H9 (cell line): ENCODE measurements at regions not wholly inside any gene's neighbourhood (a gene's known extent, or its start where the extent isn't known, plus 50 kb on each side); places are given as distances from the start of the nearest gene placed in this dataset.

Experiments used
- DNase-seq: peaks from one replicate; pipeline ENCODE4 v3.0.0-alpha.2; 2017
- H2AFZ ChIP-seq: one replicate; pipeline ENCODE4 v1.6.1; 2013; ENCODE audit warnings: mild to moderate bottlenecking, low read length, control low read depth, moderate library complexity
- H2AK5ac ChIP-seq: 2 replicates; pipeline ENCODE4 v1.6.1; 2013; ENCODE audit warnings: low read length, control low read depth, mixed read lengths; ENCODE audit not compliant: insufficient read length
- H2BK120ac ChIP-seq: one replicate; pipeline ENCODE4 v1.6.1; 2013; ENCODE audit warnings: low read depth, mild to moderate bottlenecking, low read length, control low read depth, inconsistent platforms; ENCODE audit not compliant: poor library complexity, severe bottlenecking
- H2BK12ac ChIP-seq: 2 replicates; pipeline ENCODE4 v1.6.1; 2013; ENCODE audit warnings: low read length, control low read depth, mixed read lengths, low read depth; ENCODE audit not compliant: insufficient read length
- H2BK15ac ChIP-seq: 2 replicates; pipeline ENCODE4 v1.6.1; 2013; ENCODE audit warnings: low read depth, low read length, control low read depth
- H2BK20ac ChIP-seq: one replicate; pipeline ENCODE4 v1.6.1; 2013; ENCODE audit warnings: low read depth, mild to moderate bottlenecking, low read length, control low read depth, inconsistent platforms; ENCODE audit not compliant: poor library complexity, severe bottlenecking
- H2BK5ac ChIP-seq: 2 replicates; pipeline ENCODE4 v1.6.1; 2013; ENCODE audit warnings: low read length, control low read depth, mixed read lengths; ENCODE audit not compliant: insufficient read length
- H3K14ac ChIP-seq: 2 replicates; pipeline ENCODE4 v1.6.1; 2013; ENCODE audit warnings: low read length, control low read depth; ENCODE audit not compliant: insufficient read depth
- H3K18ac ChIP-seq: 2 replicates; pipeline ENCODE4 v1.6.1; 2013; ENCODE audit warnings: low read depth, mild to moderate bottlenecking, mixed read lengths, low read length, control low read depth; ENCODE audit not compliant: insufficient read length
- H3K23ac ChIP-seq: 2 replicates; pipeline ENCODE4 v1.6.1; 2013; ENCODE audit warnings: low read length, control low read depth, mixed read lengths, low read depth; ENCODE audit not compliant: insufficient read length
- H3K23me2 ChIP-seq: 2 replicates; pipeline ENCODE4 v1.6.1; 2013; ENCODE audit warnings: low read depth, mild to moderate bottlenecking, mixed read lengths, low read length, control low read depth; ENCODE audit not compliant: insufficient read length, poor library complexity, severe bottlenecking
- H3K27ac ChIP-seq: 2 replicates; pipeline ENCODE4 v1.5.1; 2013; ENCODE audit warnings: low read length, control low read depth, mixed read lengths, low read depth; ENCODE audit not compliant: insufficient read length
- H3K27me3 ChIP-seq: 2 replicates; pipeline ENCODE4 v1.6.1; 2013; ENCODE audit warnings: low read length, control low read depth, inconsistent platforms; ENCODE audit not compliant: insufficient read depth
- H3K4ac ChIP-seq: 2 replicates; pipeline ENCODE4 v1.6.1; 2013; ENCODE audit warnings: low read depth, mild to moderate bottlenecking, control low read depth, inconsistent platforms, low read length, moderate library complexity
- H3K4me1 ChIP-seq: 2 replicates; pipeline ENCODE4 v1.6.1; 2013; ENCODE audit warnings: low read length, control low read depth, inconsistent platforms; ENCODE audit not compliant: insufficient read depth
- H3K4me2 ChIP-seq: 2 replicates; pipeline ENCODE4 v1.6.1; 2013; ENCODE audit warnings: low read length, control low read depth, mixed read lengths; ENCODE audit not compliant: insufficient read length, insufficient read depth
- H3K56ac ChIP-seq: 2 replicates; pipeline ENCODE4 v1.6.1; 2013; ENCODE audit warnings: low read depth, mild to moderate bottlenecking, mixed read lengths, low read length, control low read depth; ENCODE audit not compliant: insufficient read length
- H3K79me1 ChIP-seq: 2 replicates; pipeline ENCODE4 v1.6.1; 2013; ENCODE audit warnings: low read depth, mild to moderate bottlenecking, moderate library complexity, low read length, control low read depth, inconsistent platforms; ENCODE audit not compliant: insufficient read depth, poor library complexity, severe bottlenecking
- H3K79me2 ChIP-seq: 2 replicates; pipeline ENCODE4 v1.6.1; 2013; ENCODE audit warnings: low read length, control low read depth, inconsistent platforms; ENCODE audit not compliant: insufficient read depth
- H3K9ac ChIP-seq: 2 replicates; pipeline ENCODE4 v1.6.1; 2013; ENCODE audit warnings: low read length, control low read depth, mixed read lengths; ENCODE audit not compliant: insufficient read length; ENCODE audit errors: extremely low read depth
- H3K9me3 ChIP-seq: one replicate; pipeline ENCODE4 v1.6.1; 2013; ENCODE audit warnings: low read depth, low read length, inconsistent platforms; ENCODE audit not compliant: control insufficient read depth
- H3T11ph ChIP-seq: one replicate; pipeline ENCODE4 v1.6.1; 2013; ENCODE audit warnings: mild to moderate bottlenecking, low read length, control low read depth, inconsistent platforms
- H4K20me1 ChIP-seq: one replicate; pipeline ENCODE4 v1.6.1; 2013; ENCODE audit not compliant: control insufficient read depth, insufficient read length, insufficient read depth
- H4K5ac ChIP-seq: 2 replicates; pipeline ENCODE4 v1.6.1; 2013; ENCODE audit warnings: low read depth, mild to moderate bottlenecking, mixed read lengths, low read length, control low read depth; ENCODE audit not compliant: insufficient read length
- H4K8ac ChIP-seq: replicated peaks from 2 replicates; pipeline ENCODE4 v1.6.1; 2013; ENCODE audit warnings: low read length, control low read depth, mixed read lengths, low read depth; ENCODE audit not compliant: insufficient read length
- H4K91ac ChIP-seq: 2 replicates; pipeline ENCODE4 v1.6.1; 2013; ENCODE audit warnings: low read depth, mild to moderate bottlenecking, moderate library complexity, mixed read lengths, low read length, control low read depth; ENCODE audit not compliant: insufficient read length
- H3K27ac Mint-ChIP-seq, 3 experiments: 2 replicates in 2 of 3; 3 replicates in 1 of 3; pipeline ENCODE4 v1.8.0; 2020 to 2021; ENCODE audit warnings: mixed read lengths in 3 of 3, mild to moderate bottlenecking in 1 of 3, moderate library complexity in 1 of 3
- H3K27me3 Mint-ChIP-seq: 2 replicates; pipeline ENCODE4 v1.8.0; 2021; ENCODE audit warnings: low read depth, mild to moderate bottlenecking, moderate library complexity, mixed read lengths
- H3K36me3 Mint-ChIP-seq, 3 experiments: 2 replicates in 2 of 3; 3 replicates in 1 of 3; pipeline ENCODE4 v1.8.0; 2020 to 2021; ENCODE audit warnings: low read depth in 3 of 3, mixed read lengths in 3 of 3; ENCODE audit not compliant: insufficient read depth in 1 of 3
- H3K4me1 Mint-ChIP-seq, 2 experiments: 2 replicates each; pipeline ENCODE4 v1.8.0; 2020; ENCODE audit warnings: mixed read lengths in 2 of 2
- H3K4me3 Mint-ChIP-seq, 2 experiments: 2 replicates in 1 of 2; 3 replicates in 1 of 2; pipeline ENCODE4 v1.8.0; 2020 to 2021; ENCODE audit warnings: mild to moderate bottlenecking in 2 of 2, mixed read lengths in 2 of 2, moderate library complexity in 1 of 2
- H3K9me3 Mint-ChIP-seq, 2 experiments: 2 replicates in 1 of 2; 3 replicates in 1 of 2; pipeline ENCODE4 v1.8.0; 2020; ENCODE audit warnings: mild to moderate bottlenecking in 2 of 2, mixed read lengths in 2 of 2, moderate library complexity in 1 of 2
- WGBS: extraction: QIAGEN DNeasy Blood & Tissue Kit; methylation state at CpG from one replicate; pipeline ENCODE4 v1.1.7; 2013; ENCODE audit warnings: missing lambda C conversion rate, low lambda C conversion rate, mixed read lengths; ENCODE audit not compliant: insufficient read length; ENCODE audit errors: extremely low coverage; 5-methylcytosine and 5-hydroxymethylcytosine counted together
- TF ChIP-seq, protein P1 (sequence below): fragments of 200-600 bp; sonication (generic); conservative IDR thresholded peaks from 3 replicates; pipeline ENCODE4 v1.8.0; 2021; ENCODE audit warnings: antibody characterized with exemption, mild to moderate bottlenecking

DNA sequence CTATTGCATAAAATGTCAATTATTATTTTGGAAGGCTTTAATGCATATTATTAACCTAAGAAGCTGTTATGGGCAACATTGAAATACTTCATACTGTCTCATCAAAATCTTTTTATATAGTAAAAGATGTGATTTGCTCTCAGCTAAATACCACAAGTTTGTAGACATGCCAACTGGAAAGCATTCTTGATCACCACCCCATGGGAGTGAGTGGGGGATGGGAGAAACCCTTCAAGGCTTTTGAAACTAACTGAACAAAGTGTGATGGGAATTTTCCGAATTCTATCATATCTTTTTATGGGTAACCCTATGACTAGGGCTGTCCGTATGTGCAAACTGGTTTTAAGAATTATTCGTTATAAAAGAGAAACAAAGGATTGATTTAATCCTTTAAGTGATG lies 377.3 kb upstream of the JAG1 start:
- no peak overlapping the region for H2BK12ac ChIP-seq
- Mint-ChIP-seq H3K27me3 (no peaks in the 10 kb centered on the region; the same call in 1 of the 2 replicates), H3K4me1 (no peaks in the 10 kb centered on the region), H3K36me3 (no peaks in the 10 kb centered on the region), H3K27ac (no peak overlapping the region), H3K4me3 (no peak overlapping the region), H3K9me3 (no peaks in the 10 kb centered on the region)
- no CpG with 5 or more reads among the region's 3 CpGs for WGBS
- H3K27me3 ChIP-seq: no peaks in the 10 kb centered on the region
- H3K9ac ChIP-seq: no peak overlapping the region
- no peak overlapping the region for H3K4ac ChIP-seq
- DNase-seq: no peak
- H2BK15ac ChIP-seq: no peak overlapping the region
- no peak overlapping the region for H3T11ph ChIP-seq
- no peak overlapping the region for H2BK120ac ChIP-seq
- no peak overlapping the region for H3K23ac ChIP-seq
- H2AK5ac ChIP-seq: no peak overlapping the region
- H4K91ac ChIP-seq: no peak overlapping the region
- H4K8ac ChIP-seq: no peak overlapping the region
- no peak overlapping the region for H3K27ac ChIP-seq
- no peaks in the 10 kb centered on the region for H3K23me2 ChIP-seq
- no peak overlapping the region for H3K4me2 ChIP-seq
- no peaks in the 10 kb centered on the region for H3K9me3 ChIP-seq
- no peak overlapping the region for H2BK20ac ChIP-seq
- H3K79me1 ChIP-seq: no peaks in the 10 kb centered on the region
- no peaks in the 10 kb centered on the region for H3K79me2 ChIP-seq
- H3K14ac ChIP-seq: no peak overlapping the region
- TF ChIP-seq, protein P1, sequence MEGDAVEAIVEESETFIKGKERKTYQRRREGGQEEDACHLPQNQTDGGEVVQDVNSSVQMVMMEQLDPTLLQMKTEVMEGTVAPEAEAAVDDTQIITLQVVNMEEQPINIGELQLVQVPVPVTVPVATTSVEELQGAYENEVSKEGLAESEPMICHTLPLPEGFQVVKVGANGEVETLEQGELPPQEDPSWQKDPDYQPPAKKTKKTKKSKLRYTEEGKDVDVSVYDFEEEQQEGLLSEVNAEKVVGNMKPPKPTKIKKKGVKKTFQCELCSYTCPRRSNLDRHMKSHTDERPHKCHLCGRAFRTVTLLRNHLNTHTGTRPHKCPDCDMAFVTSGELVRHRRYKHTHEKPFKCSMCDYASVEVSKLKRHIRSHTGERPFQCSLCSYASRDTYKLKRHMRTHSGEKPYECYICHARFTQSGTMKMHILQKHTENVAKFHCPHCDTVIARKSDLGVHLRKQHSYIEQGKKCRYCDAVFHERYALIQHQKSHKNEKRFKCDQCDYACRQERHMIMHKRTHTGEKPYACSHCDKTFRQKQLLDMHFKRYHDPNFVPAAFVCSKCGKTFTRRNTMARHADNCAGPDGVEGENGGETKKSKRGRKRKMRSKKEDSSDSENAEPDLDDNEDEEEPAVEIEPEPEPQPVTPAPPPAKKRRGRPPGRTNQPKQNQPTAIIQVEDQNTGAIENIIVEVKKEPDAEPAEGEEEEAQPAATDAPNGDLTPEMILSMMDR: no peak
- no peak overlapping the region for H3K56ac ChIP-seq
- H4K5ac ChIP-seq: no peak overlapping the region
- H3K4me1 ChIP-seq: no peaks in the 10 kb centered on the region
- no peak overlapping the region for H2BK5ac ChIP-seq
- H2AFZ ChIP-seq: no peak overlapping the region
- no peaks in the 10 kb centered on the region for H4K20me1 ChIP-seq
- no peak overlapping the region for H3K18ac ChIP-seq
